Endothelial cell of umbilical vein (primary cell): ENCODE measurements at regions not wholly inside any gene's neighbourhood (a gene's known extent, or its start where the extent isn't known, plus 50 kb on each side); places are given as distances from the start of the nearest gene placed in this dataset.

Experiments used
- CTCF ChIP-seq, 2 donors: IDR thresholded peaks; 1 replicate in 1 of 2; 2 replicates in 1 of 2; pipeline ENCODE4 v1.5.1; 2011; ENCODE audit warnings: low read length in 2 of 2, mild to moderate bottlenecking in 2 of 2, moderate library complexity in 2 of 2, control low read depth in 1 of 2, inconsistent platforms in 1 of 2, low read depth in 1 of 2; ENCODE audit not compliant: insufficient read depth in 1 of 2; ENCODE audit errors: extremely low read depth in 1 of 2
- EZH2 ChIP-seq: IDR thresholded peaks from 2 replicates; pipeline ENCODE4 v1.6.1; 2012; ENCODE audit warnings: borderline replicate concordance, low read depth, mild to moderate bottlenecking, moderate library complexity, low read length, inconsistent platforms; ENCODE audit not compliant: severe bottlenecking
- FOS ChIP-seq: IDR thresholded peaks from 2 replicates; pipeline ENCODE4 v1.6.1; 2011; ENCODE audit warnings: mild to moderate bottlenecking, low read length, moderate library complexity, borderline replicate concordance; ENCODE audit not compliant: insufficient read depth
- GATA2 ChIP-seq: IDR thresholded peaks from 2 replicates; pipeline ENCODE4 v1.7.0; 2011; ENCODE audit warnings: low read depth, mild to moderate bottlenecking, moderate library complexity, mixed read lengths, low read length; ENCODE audit not compliant: insufficient read length, insufficient read depth
- JUN ChIP-seq: IDR thresholded peaks from 2 replicates; pipeline ENCODE4 v1.6.1; 2011; ENCODE audit warnings: borderline replicate concordance, low read depth; ENCODE audit not compliant: insufficient read length, insufficient read depth
- MAX ChIP-seq: IDR thresholded peaks from 2 replicates; pipeline ENCODE4 v1.6.1; 2011; ENCODE audit not compliant: insufficient read depth, insufficient read length
- MYC ChIP-seq: IDR thresholded peaks from one replicate; pipeline ENCODE4 v1.6.1; 2011; ENCODE audit warnings: mild to moderate bottlenecking, low read depth, low read length
- POLR2A ChIP-seq: IDR thresholded peaks from 2 replicates; pipeline ENCODE4 v1.6.1; 2012; ENCODE audit warnings: low read depth, mild to moderate bottlenecking, control low read depth, low read length
- POLR2AphosphoS5 ChIP-seq: IDR thresholded peaks from 2 replicates; pipeline ENCODE4 v1.6.1; 2012; ENCODE audit warnings: low read depth, mild to moderate bottlenecking, control low read depth, low read length, moderate library complexity; ENCODE audit not compliant: insufficient read depth

- TF ChIP-seq POLR2A (no peak), CTCF (IDR thresholded peaks at IDR 0.05; ENCODE audit: extremely low read depth in 1 of 2, insufficient read depth in 1 of 2, low read depth in 1 of 2, low read length in 2 of 2) (no peak), EZH2 (no peak), GATA2 (no peak), MYC (no peak), FOS (no peak), MAX (no peak), POLR2AphosphoS5 (no peak), JUN (no peak)
Measured at GRCh38 chr13:26934096-26934495, 173.5 kb upstream of the GPR12 start.
